ENCODE measurements at regions not wholly inside any gene's neighbourhood (a gene's known extent, or its start where the extent isn't known, plus 50 kb on each side); places are given as distances from the start of the nearest gene placed in this dataset.

GRCh38 chr2:228312172-228312571 lies 130.7 kb upstream of the SPHKAP start:
- Histone ChIP-seq H3K27me3 (no peaks in the 10 kb centered on the region), H3K9me3 (no peaks in the 10 kb centered on the region), H3K4me3 (no peak overlapping the region), H3K4me1 (no peaks in the 10 kb centered on the region), H3K27ac (no peak overlapping the region), H3K36me3 (replicated peaks in 1 of 2; ENCODE audit: insufficient read depth in 1 of 2, low read depth in 2 of 2) (no peaks in the 10 kb centered on the region)
- ATAC-seq (no peak), DNase-seq (no peak)
- intact Hi-C loops (cut with DNase I), result no loop called here
- 77 to 78% methylated on average over 5 of the region's 5 CpGs for WGBS, 2 donors
- no peak for TF ChIP-seq POLR2A (IDR thresholded peaks at IDR 0.05)
- TF ChIP-seq, protein P1, sequence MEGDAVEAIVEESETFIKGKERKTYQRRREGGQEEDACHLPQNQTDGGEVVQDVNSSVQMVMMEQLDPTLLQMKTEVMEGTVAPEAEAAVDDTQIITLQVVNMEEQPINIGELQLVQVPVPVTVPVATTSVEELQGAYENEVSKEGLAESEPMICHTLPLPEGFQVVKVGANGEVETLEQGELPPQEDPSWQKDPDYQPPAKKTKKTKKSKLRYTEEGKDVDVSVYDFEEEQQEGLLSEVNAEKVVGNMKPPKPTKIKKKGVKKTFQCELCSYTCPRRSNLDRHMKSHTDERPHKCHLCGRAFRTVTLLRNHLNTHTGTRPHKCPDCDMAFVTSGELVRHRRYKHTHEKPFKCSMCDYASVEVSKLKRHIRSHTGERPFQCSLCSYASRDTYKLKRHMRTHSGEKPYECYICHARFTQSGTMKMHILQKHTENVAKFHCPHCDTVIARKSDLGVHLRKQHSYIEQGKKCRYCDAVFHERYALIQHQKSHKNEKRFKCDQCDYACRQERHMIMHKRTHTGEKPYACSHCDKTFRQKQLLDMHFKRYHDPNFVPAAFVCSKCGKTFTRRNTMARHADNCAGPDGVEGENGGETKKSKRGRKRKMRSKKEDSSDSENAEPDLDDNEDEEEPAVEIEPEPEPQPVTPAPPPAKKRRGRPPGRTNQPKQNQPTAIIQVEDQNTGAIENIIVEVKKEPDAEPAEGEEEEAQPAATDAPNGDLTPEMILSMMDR (IDR thresholded peaks at IDR 0.05), result no peak

DNA sequence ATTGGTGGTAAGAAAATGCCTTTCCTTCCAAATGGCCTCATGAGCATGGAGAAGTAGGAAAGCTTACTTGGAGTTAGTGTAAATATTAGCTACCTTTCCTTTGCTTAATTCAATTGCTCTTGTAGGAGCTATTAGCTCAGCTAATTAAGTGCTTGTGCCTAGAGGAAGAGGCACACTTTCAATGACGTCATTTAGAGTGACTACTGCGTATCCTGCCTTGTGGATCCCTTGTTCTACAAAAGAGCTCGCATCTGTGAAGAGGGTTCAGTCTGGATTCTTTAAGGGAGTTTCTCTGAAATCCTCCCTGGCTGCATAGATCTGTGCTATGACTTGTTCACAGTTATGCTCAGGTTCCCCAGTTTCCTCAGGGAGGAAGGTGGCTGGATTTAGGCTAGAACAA lies 122.5 kb upstream of the SPHKAP start:
- 82% methylated on average over 3 of the region's 3 CpGs for WGBS, 2 donors
- no peaks in the 10 kb centered on the region for H3K4me1 ChIP-seq
- TF ChIP-seq, protein P1 (IDR thresholded peaks at IDR 0.05), result no peak
- no peak for TF ChIP-seq POLR2A (IDR thresholded peaks at IDR 0.05)
- no peaks in the 10 kb centered on the region for H3K27me3 ChIP-seq
- DNase-seq (no peak), ATAC-seq (no peak)
- no peaks in the 10 kb centered on the region for H3K36me3 ChIP-seq (replicated peaks in 1 of 2; ENCODE audit: insufficient read depth in 1 of 2, low read depth in 2 of 2)
- H3K4me3 ChIP-seq, result no peak overlapping the region
- intact Hi-C loops (cut with DNase I), result no loop called here
- no peak overlapping the region for H3K27ac ChIP-seq
- H3K9me3 ChIP-seq, result no peaks in the 10 kb centered on the region

- 76 to 86% methylated on average over 3 of the region's 3 CpGs for WGBS, 2 donors
- no peak for ATAC-seq
- TF ChIP-seq POLR2A (IDR thresholded peaks at IDR 0.05), result no peak
- TF ChIP-seq, protein P1 (IDR thresholded peaks at IDR 0.05), result no peak
Observed at GRCh38 chr2:228283491-228284171, 102.1 kb upstream of the SPHKAP start.

GRCh38 chr2:228282376-228282775 lies 100.9 kb upstream of the SPHKAP start:
- ATAC-seq (no peak), DNase-seq (no peak)
- Histone ChIP-seq H3K4me3 (no peak overlapping the region), H3K27me3 (no peaks in the 10 kb centered on the region), H3K4me1 (no peaks in the 10 kb centered on the region), H3K9me3 (no peaks in the 10 kb centered on the region), H3K36me3 (replicated peaks in 1 of 2; ENCODE audit: insufficient read depth in 1 of 2, low read depth in 2 of 2) (no peaks in the 10 kb centered on the region), H3K27ac (no peak overlapping the region)
- intact Hi-C loops (cut with DNase I), result no loop called here
- WGBS, 2 donors, result 83 to 84% methylated on average over 2 of the region's 2 CpGs
- TF ChIP-seq, protein P1 (IDR thresholded peaks at IDR 0.05), result no peak
- no peak for TF ChIP-seq POLR2A (IDR thresholded peaks at IDR 0.05)

More at GRCh38 chr2:228283491-228284171, 102.1 kb upstream of the SPHKAP start:
- Histone ChIP-seq H3K27ac (no peak overlapping the region), H3K4me3 (no peak overlapping the region), H3K27me3 (no peaks in the 10 kb centered on the region), H3K36me3 (replicated peaks in 1 of 2; ENCODE audit: insufficient read depth in 1 of 2, low read depth in 2 of 2) (no peaks in the 10 kb centered on the region), H3K4me1 (no peaks in the 10 kb centered on the region), H3K9me3 (no peaks in the 10 kb centered on the region)
- intact Hi-C loops (cut with DNase I), result no loop called here
- DNase-seq, result no peak

GRCh38 chr2:228273159-228273558 lies 91.7 kb upstream of the SPHKAP start:
- Histone ChIP-seq H3K27me3 (no peaks in the 10 kb centered on the region), H3K27ac (no peak overlapping the region), H3K4me3 (no peak overlapping the region), H3K9me3 (no peaks in the 10 kb centered on the region), H3K4me1 (no peaks in the 10 kb centered on the region), H3K36me3 (replicated peaks in 1 of 2; ENCODE audit: insufficient read depth in 1 of 2, low read depth in 2 of 2) (no peaks in the 10 kb centered on the region)
- TF ChIP-seq, protein P1 (IDR thresholded peaks at IDR 0.05), result no peak
- no peak for TF ChIP-seq POLR2A (IDR thresholded peaks at IDR 0.05)
- ATAC-seq (no peak), DNase-seq (no peak)
- intact Hi-C loops (cut with DNase I), result no loop called here
- 61 to 64% methylated on average over 6 of the region's 6 CpGs for WGBS, 2 donors

Measured in body of pancreas (tissue), 4 donors.